ENCODE measurements at regions not wholly inside any gene's neighbourhood (a gene's known extent, or its start where the extent isn't known, plus 50 kb on each side); places are given as distances from the start of the nearest gene placed in this dataset.

GRCh38 chr2:138180692-138181386 is 216.6 kb downstream of the HNMT start:
- DNase-seq, result no peak

GRCh38 chr2:138182250-138182936 is 218.1 kb downstream of the HNMT start:
- no peak for DNase-seq

GRCh38 chr2:138182937-138183312 is 218.7 kb downstream of the HNMT start:
- DNase-seq, result no peak

- no peak for DNase-seq
Measured at GRCh38 chr2:138183705-138184104, 219.4 kb downstream of the HNMT start.

- DNase-seq, result no peak
Measured at GRCh38 chr2:138184428-138184827, 220.2 kb downstream of the HNMT start.

- no peak for DNase-seq
Measured at GRCh38 chr2:138185827-138186226, 221.6 kb downstream of the HNMT start.

- no peak for DNase-seq
Measured at GRCh38 chr2:138187221-138187620, 222.9 kb downstream of the HNMT start.

- no peak for DNase-seq
Measured at GRCh38 chr2:138190999-138191398, 226.7 kb downstream of the HNMT start.

GRCh38 chr2:138193416-138194213 is 229.3 kb downstream of the HNMT start:
- no peak for DNase-seq

GRCh38 chr2:138201286-138201685 is 237.0 kb downstream of the HNMT start:
- DNase-seq, result no peak

- no peak for DNase-seq
Measured at GRCh38 chr2:138202762-138203161, 238.5 kb downstream of the HNMT start.

- no peak for DNase-seq
Measured at GRCh38 chr2:138205281-138205680, 241.0 kb downstream of the HNMT start.

GRCh38 chr2:138207074-138207930 is 243.0 kb downstream of the HNMT start:
- DNase-seq, result no peak

GRCh38 chr2:138209009-138209408 is 244.7 kb downstream of the HNMT start:
- DNase-seq, result no peak

- no peak for DNase-seq
Measured at GRCh38 chr2:138210487-138210886, 246.2 kb downstream of the HNMT start.

- DNase-seq, result no peak
Measured at GRCh38 chr2:138212434-138212833, 248.2 kb downstream of the HNMT start.

- DNase-seq, result no peak
Measured at GRCh38 chr2:138213084-138213483, 248.8 kb downstream of the HNMT start.

- DNase-seq, result no peak
Measured at GRCh38 chr2:138213624-138214023, 249.4 kb downstream of the HNMT start.

GRCh38 chr2:138215958-138216357 is 251.7 kb downstream of the HNMT start:
- DNase-seq, result no peak

GRCh38 chr2:138217975-138218374 is 253.7 kb downstream of the HNMT start:
- no peak for DNase-seq

- no peak for DNase-seq
Measured at GRCh38 chr2:138218397-138218796, 254.1 kb downstream of the HNMT start.

GRCh38 chr2:138219961-138220360 is 255.7 kb downstream of the HNMT start:
- DNase-seq, result no peak

GRCh38 chr2:138221358-138221757 is 257.1 kb downstream of the HNMT start:
- no peak for DNase-seq
